Left lung (tissue), 4 donors: ENCODE measurements at regions not wholly inside any gene's neighbourhood (a gene's known extent, or its start where the extent isn't known, plus 50 kb on each side); places are given as distances from the start of the nearest gene placed in this dataset.

ENCODE experiments used
- ATAC-seq: fragments of 200-7000 bp; cut with Tn5 transposase; one replicate; pipeline ENCODE4 v1.9.1; 2020; ENCODE audit warnings: moderate library complexity
- DNase-seq, 4 donors: peaks; one replicate each; pipeline ENCODE4 v3.0.0-alpha.2; 2013 to 2020
- H3K27ac ChIP-seq, 2 donors: fragments of 200-600 bp; sonication (generic) in 1 of 2; one replicate each; pipeline versions ENCODE4 v1.5.0 to v1.8.0; 2020 to 2021
- H3K27me3 ChIP-seq, 2 donors: fragments of 200-600 bp; sonication (generic) in 1 of 2; one replicate each; pipeline versions ENCODE4 v1.5.0 to v1.8.0; 2020 to 2021
- H3K36me3 ChIP-seq, 2 donors: fragments of 200-600 bp; sonication (generic) in 1 of 2; one replicate each; pipeline versions ENCODE4 v1.5.0 to v1.8.0; 2020 to 2021
- H3K4me1 ChIP-seq, 2 donors: fragments of 200-600 bp; one replicate each; pipeline ENCODE4 v1.8.0; 2021
- H3K4me3 ChIP-seq, 2 donors: fragments of 200-600 bp; sonication (generic) in 1 of 2; one replicate each; pipeline versions ENCODE4 v1.5.0 to v1.8.0; 2020 to 2021; ENCODE audit warnings: mild to moderate bottlenecking in 1 of 2
- H3K9me3 ChIP-seq, 2 donors: fragments of 200-600 bp; sonication (generic) in 1 of 2; one replicate each; pipeline versions ENCODE4 v1.5.0 to v1.8.0; 2020 to 2021
- intact Hi-C, 2 donors: fragments of 100-400 bp; cut with DNase I; formaldehyde crosslinking; loops; one replicate each; pipeline versions ENCODE4 v1.11.2 to v1.14.2; 2022
- TF ChIP-seq, protein P1 (sequence below), 2 donors: fragments of 200-600 bp; sonication (generic) in 1 of 2; IDR thresholded peaks; one replicate each; pipeline versions ENCODE4 v1.5.0 to v1.8.0; 2021; ENCODE audit warnings: antibody characterized with exemption in 2 of 2
- donor health status: DM: no; HTN: yes; CAD: no.
- donor health status: DM: no; HTN: no; CAD: no.

DNA sequence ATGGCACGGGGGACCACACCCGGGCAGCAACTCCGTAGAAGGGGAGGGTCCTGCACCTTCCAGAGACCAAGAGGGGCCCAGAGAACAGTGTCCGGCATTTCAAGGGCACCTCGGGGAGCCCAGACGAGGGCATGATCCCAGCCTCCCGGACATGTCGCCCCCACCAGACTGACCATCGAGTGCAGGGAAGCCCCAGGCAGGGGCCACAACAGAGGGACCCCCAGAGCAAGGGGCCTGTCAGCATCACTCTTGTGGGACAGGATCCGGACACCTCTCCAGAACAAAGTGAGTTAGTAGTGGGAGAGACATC is 50.4 kb upstream of the CTDP1 start:
- TF ChIP-seq, protein P1, sequence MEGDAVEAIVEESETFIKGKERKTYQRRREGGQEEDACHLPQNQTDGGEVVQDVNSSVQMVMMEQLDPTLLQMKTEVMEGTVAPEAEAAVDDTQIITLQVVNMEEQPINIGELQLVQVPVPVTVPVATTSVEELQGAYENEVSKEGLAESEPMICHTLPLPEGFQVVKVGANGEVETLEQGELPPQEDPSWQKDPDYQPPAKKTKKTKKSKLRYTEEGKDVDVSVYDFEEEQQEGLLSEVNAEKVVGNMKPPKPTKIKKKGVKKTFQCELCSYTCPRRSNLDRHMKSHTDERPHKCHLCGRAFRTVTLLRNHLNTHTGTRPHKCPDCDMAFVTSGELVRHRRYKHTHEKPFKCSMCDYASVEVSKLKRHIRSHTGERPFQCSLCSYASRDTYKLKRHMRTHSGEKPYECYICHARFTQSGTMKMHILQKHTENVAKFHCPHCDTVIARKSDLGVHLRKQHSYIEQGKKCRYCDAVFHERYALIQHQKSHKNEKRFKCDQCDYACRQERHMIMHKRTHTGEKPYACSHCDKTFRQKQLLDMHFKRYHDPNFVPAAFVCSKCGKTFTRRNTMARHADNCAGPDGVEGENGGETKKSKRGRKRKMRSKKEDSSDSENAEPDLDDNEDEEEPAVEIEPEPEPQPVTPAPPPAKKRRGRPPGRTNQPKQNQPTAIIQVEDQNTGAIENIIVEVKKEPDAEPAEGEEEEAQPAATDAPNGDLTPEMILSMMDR (IDR thresholded peaks at IDR 0.05): no peak
- H3K27me3 ChIP-seq: peaks cover 0 to 55% of the 10 kb centered on the region in 2 donors
- no peak overlapping the region for H3K4me3 ChIP-seq
- intact Hi-C loops: no loop called here
- DNase-seq (no peak), ATAC-seq (no peak)
- no peaks in the 10 kb centered on the region for H3K9me3 ChIP-seq
- H3K27ac ChIP-seq: no peak overlapping the region
- H3K36me3 ChIP-seq: no peaks in the 10 kb centered on the region
- peaks cover 0 to 12% of the 10 kb centered on the region in 2 donors for H3K4me1 ChIP-seq

DNA sequence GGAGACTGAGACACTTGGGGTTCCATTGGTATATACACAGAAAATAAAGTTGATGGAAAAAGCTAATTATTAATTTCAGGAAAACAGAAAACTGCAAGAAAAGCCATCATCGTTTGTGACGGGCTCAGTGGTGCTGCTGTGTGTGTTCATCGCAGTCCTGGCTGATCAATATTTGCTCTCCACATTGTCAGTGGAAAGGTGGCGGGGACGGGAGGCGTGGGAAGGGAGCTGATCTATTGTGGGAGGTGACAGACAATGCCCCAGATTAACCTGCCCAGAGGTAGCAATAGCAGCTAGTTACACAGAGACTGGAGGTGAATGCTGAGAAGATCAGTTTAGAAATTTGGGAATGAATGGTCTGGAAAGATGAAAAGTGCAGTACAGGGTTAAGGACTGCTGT is 50.0 kb upstream of the CTDP1 start:
- ATAC-seq: no peak
- no peak for DNase-seq
- intact Hi-C loops: no loop called here
- H3K36me3 ChIP-seq: no peaks in the 10 kb centered on the region
- peaks cover 0 to 51% of the 10 kb centered on the region in 2 donors for H3K27me3 ChIP-seq
- H3K9me3 ChIP-seq: no peaks in the 10 kb centered on the region
- no peak overlapping the region for H3K4me3 ChIP-seq
- TF ChIP-seq, protein P1 (IDR thresholded peaks at IDR 0.05): no peak
- no peak overlapping the region for H3K27ac ChIP-seq
- peaks cover 0 to 8% of the 10 kb centered on the region in 2 donors for H3K4me1 ChIP-seq
